Activated CD4-positive, alpha-beta memory T cell treated with anti-CD3 and anti-CD28 coated beads, Interleukin-2, amount 10 ng/mL, durations not matched to agents 7 days and 5 days (primary cell): ENCODE measurements at regions not wholly inside any gene's neighbourhood (a gene's known extent, or its start where the extent isn't known, plus 50 kb on each side); places are given as distances from the start of the nearest gene placed in this dataset.

ENCODE experiments used
- CTCF ChIA-PET: fragments of 350-600 bp; sonication (Branson Sonifier 250); formaldehyde crosslinking; loops from one replicate; lab custom pipeline; 2021; ENCODE audit warnings: antibody characterized with exemption, inconsistent platforms; lab: Charles Lee
- POLR2A ChIA-PET: fragments of 350-600 bp; sonication (Branson Sonifier 250); formaldehyde crosslinking; loops from one replicate; lab custom pipeline; 2021; ENCODE audit warnings: antibody characterized with exemption; lab: Charles Lee
- DNase-seq: peaks from one replicate; pipeline ENCODE4 v3.0.0-alpha.2; 2020
- H3K27ac Mint-ChIP-seq: one replicate; pipeline ENCODE4 v1.8.0; 2021; ENCODE audit warnings: mild to moderate bottlenecking, mixed read lengths
- H3K27me3 Mint-ChIP-seq: one replicate; pipeline ENCODE4 v1.8.0; 2021; ENCODE audit warnings: mixed read lengths
- H3K36me3 Mint-ChIP-seq: one replicate; pipeline ENCODE4 v1.8.0; 2021; ENCODE audit warnings: low read depth, mixed read lengths
- H3K4me1 Mint-ChIP-seq: one replicate; pipeline ENCODE4 v1.8.0; 2021; ENCODE audit warnings: mixed read lengths
- H3K4me3 Mint-ChIP-seq: one replicate; pipeline ENCODE4 v1.8.0; 2021; ENCODE audit warnings: mild to moderate bottlenecking, mixed read lengths
- H3K9me3 Mint-ChIP-seq: one replicate; pipeline ENCODE4 v1.8.0; 2021; ENCODE audit warnings: mixed read lengths

DNA sequence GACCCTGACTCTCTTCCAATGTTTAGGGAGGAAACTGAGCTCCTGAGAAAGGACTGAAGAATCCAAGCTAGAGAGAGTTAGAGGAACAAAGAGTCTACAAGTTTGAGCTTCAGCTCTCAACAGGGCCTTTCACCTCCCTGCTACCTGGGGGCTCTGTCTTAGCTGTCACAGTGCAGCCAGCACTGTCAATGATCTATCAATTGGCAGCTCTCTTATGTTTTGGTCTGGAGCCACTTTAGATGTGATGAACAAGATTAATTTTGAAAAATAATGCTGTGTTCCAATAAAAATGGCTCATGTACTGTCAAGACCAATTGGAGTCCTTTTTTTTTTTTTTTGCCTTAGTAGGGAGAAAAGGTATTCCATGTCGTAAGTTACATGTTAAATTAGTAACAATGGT is 215.8 kb upstream of the TRIB2 start:
- ChIA-PET CTCF (interaction anchor here (1.2 to 5.3 kb wide), 8 partner anchors 8 to 506 kb away, joined by 3 to 52 read pairs (median 10); partner anchors contain the start of gene TRIB2), POLR2A (interaction anchor here (1.0 to 6.2 kb wide), 20 partner anchors 8 to 356 kb away, joined by 3 to 94 read pairs (median 6); partner anchors contain the start of gene TRIB2)
- Mint-ChIP-seq H3K27ac (peak overlapping the region; percentile 89), H3K27me3 (no peaks in the 10 kb centered on the region), H3K4me3 (peak overlapping the region; percentile 28), H3K9me3 (peaks cover 8% of the 10 kb centered on the region), H3K4me1 (peaks cover 96% of the 10 kb centered on the region), H3K36me3 (peaks cover 34% of the 10 kb centered on the region)
- DNase-seq: no peak

DNA sequence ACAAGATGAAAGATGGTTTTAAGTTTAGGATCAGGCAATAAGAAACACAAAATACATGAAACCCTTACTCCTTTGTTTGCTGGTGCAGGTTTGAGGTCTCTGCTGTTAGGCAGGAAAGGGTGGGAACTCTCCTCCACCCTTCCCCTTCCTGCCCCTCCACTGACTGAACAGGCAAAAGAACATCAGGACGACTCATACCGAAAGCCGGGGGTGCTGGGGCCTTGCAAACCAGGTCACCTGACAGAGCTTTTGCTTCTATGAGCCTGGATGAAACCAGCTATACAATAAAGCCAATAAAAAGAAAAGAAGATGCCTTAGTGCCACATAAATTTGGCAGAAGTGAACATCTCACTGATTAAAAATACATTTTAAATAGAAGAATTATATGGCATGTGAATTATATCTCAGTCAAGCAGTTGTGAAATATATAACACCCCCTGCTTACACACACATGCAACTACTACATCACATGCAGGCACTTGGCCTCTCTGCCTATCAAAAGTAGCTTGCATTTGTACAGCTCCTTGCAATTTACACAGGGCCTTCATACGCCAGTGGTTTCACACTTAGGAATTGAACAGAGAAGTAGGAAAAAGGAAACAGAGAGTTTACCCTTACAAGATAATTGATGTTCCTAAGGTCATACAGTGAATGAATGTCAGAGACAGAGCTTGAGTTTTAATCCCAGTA is 215.1 kb upstream of the TRIB2 start:
- DNase-seq: peak; percentile 90
- Mint-ChIP-seq H3K27me3 (no peaks in the 10 kb centered on the region), H3K27ac (peak overlapping the region; percentile 89), H3K36me3 (peaks cover 30% of the 10 kb centered on the region), H3K4me3 (peak overlapping the region; percentile 28), H3K4me1 (peaks cover 96% of the 10 kb centered on the region), H3K9me3 (peaks cover 4% of the 10 kb centered on the region)
- ChIA-PET CTCF (interaction anchor here (0.6 to 5.3 kb wide), 11 partner anchors 8 to 505 kb away, joined by 3 to 52 read pairs (median 7); partner anchors contain the start of gene TRIB2), POLR2A (interaction anchor here (0.8 to 6.2 kb wide), 25 partner anchors 8 to 355 kb away, joined by 3 to 94 read pairs (median 5); partner anchors contain the start of gene TRIB2)

DNA sequence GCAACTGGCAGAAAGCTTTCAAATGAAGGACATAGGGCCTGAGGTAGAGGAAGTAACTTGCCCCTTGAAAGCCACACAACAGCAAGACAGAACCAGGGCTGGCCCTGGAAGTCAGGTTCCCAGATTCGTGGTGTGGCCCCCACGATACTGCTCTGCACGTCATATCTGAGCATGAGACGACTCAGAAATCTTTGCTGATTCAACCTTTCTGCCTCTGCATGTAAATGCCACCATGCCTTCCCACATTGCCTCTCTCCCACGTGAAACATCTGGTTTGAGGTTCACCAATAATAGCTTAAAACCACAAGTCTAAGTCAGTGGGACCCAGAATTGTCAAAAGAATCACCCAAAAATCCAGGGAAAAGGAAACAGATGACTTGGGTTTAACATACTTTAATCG is 214.0 kb upstream of the TRIB2 start:
- CTCF ChIA-PET: interaction anchor here (1.3 to 5.3 kb wide), 2 partner anchors 60 to 214 kb away, joined by 3 to 52 read pairs; partner anchors contain the start of gene TRIB2
- POLR2A ChIA-PET: interaction anchor here (0.6 to 6.2 kb wide), 12 partner anchors 9 to 354 kb away, joined by 3 to 94 read pairs (median 6); partner anchors contain the start of gene TRIB2
- peak; percentile 62 for DNase-seq
- H3K4me1 Mint-ChIP-seq: peaks cover 99% of the 10 kb centered on the region
- H3K27me3 Mint-ChIP-seq: no peaks in the 10 kb centered on the region
- H3K9me3 Mint-ChIP-seq: peaks cover 4% of the 10 kb centered on the region
- peak overlapping the region; percentile 30 for H3K4me3 Mint-ChIP-seq
- H3K27ac Mint-ChIP-seq: peak overlapping the region; percentile 89
- H3K36me3 Mint-ChIP-seq: peaks cover 26% of the 10 kb centered on the region

DNA sequence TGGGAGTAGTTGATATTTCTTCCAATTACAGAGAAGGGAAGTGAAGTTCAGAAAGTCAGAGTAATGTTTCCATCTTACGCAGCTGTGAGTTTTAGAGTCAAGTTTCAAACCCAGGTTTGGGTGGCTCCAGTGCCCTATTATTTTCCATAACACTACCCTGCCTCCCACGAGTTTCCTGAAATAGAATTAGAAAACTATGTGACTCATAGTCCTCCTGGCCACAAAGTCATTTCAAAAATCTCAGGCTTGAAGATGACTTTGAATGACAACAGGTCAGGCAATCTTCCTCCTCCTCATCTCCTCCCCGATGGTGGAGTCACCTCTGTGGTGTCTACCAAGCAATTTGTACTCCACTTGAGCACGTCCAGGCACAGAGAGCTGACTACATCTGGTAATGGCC is 212.3 kb upstream of the TRIB2 start:
- Mint-ChIP-seq H3K27me3 (peaks cover 4% of the 10 kb centered on the region), H3K9me3 (peaks cover 5% of the 10 kb centered on the region), H3K36me3 (peaks cover 21% of the 10 kb centered on the region), H3K4me1 (peaks cover 95% of the 10 kb centered on the region), H3K27ac (peak overlapping the region; percentile 89), H3K4me3 (no peak overlapping the region)
- ChIA-PET CTCF (interaction anchor here (5.3 kb wide), 1 partner anchor 212 kb away, joined by 52 read pairs; the partner anchor contains the start of gene TRIB2), POLR2A (interaction anchor here (1.1 to 6.1 kb wide), 5 partner anchors 10 to 216 kb away, joined by 3 to 94 read pairs (median 20); no protein-coding TSS in a partner anchor)
- DNase-seq: no peak

DNA sequence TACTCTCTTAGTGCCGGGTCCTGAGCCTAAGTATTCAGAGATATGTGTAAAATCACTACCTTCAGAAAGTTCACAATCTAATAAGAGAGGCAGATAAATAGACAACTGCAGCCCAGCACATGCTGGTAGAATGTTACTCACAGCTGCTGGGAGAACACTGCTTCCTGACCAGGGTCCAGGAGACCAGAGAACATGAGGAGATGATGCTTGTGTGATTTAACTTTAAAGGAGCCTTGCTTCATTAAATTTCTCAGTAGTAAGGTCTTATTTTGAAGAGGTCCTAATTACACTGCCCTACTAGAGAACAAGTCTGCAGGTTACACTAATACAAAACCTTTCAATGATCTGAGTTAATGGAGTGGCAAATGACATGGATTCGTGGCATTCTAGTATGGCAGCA is 209.9 kb upstream of the TRIB2 start:
- Mint-ChIP-seq H3K27me3 (peaks cover 6% of the 10 kb centered on the region), H3K9me3 (peaks cover 12% of the 10 kb centered on the region), H3K4me1 (peaks cover 74% of the 10 kb centered on the region), H3K4me3 (no peak overlapping the region), H3K27ac (peak overlapping the region; percentile 68), H3K36me3 (peaks cover 35% of the 10 kb centered on the region)
- POLR2A ChIA-PET: interaction anchor here (0.7 to 1.5 kb wide), 3 partner anchors 18 to 209 kb away, joined by 3 to 9 read pairs (median 4); partner anchors contain the start of gene TRIB2
- CTCF ChIA-PET: interaction anchor here (1.6 kb wide), 1 partner anchor 54 kb away, joined by 3 read pairs; no protein-coding TSS in a partner anchor
- no peak for DNase-seq

DNA sequence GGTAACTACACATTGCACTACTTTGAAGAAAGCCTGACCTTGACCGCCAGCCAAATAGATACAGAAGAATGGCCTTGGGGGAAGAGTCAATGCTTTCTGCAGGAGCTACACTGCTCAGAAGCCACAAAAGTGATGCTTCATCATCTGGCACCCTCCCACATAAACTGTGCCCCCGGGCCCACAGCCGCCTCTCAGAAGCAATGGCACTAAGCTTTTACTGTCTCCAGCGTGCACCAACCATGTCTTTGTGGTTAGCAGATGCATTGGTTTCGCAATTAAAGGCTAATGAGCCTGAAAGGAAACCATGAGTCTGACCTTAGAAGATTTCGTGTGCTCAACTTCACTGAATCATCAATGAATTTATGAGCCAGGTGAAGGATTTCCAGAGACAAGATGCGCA is 209.4 kb upstream of the TRIB2 start:
- CTCF ChIA-PET: interaction anchor here (1.6 kb wide), 1 partner anchor 54 kb away, joined by 3 read pairs; no protein-coding TSS in a partner anchor
- H3K4me3 Mint-ChIP-seq: no peak overlapping the region
- peaks cover 6% of the 10 kb centered on the region for H3K27me3 Mint-ChIP-seq
- peaks cover 12% of the 10 kb centered on the region for H3K9me3 Mint-ChIP-seq
- POLR2A ChIA-PET: interaction anchor here (0.7 to 1.5 kb wide), 3 partner anchors 18 to 209 kb away, joined by 3 to 9 read pairs (median 4); partner anchors contain the start of gene TRIB2
- peak; percentile 74 for DNase-seq
- peaks cover 71% of the 10 kb centered on the region for H3K4me1 Mint-ChIP-seq
- H3K36me3 Mint-ChIP-seq: peaks cover 37% of the 10 kb centered on the region
- peak overlapping the region; percentile 68 for H3K27ac Mint-ChIP-seq

DNA sequence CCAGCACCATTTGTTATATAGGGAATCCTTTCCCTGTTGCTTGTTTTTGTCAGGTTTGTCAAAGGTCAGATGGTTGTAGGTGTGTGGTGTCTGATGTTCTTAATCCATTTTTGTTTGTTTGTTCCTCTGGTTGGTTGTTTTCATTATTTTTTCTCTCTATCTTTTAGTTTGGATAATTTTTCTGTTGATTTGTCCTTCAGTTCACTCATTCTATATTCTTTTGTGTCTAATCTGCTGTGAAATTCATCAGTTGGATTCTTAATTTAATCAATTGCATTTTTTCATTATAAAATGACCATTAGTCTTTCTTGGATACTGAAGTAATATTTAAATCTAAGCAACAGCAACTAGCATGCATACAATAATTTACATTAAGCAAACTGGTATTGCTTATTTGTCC is 206.7 kb upstream of the TRIB2 start:
- ChIA-PET POLR2A (no interaction called here), CTCF (no interaction called here)
- Mint-ChIP-seq H3K4me3 (no peak overlapping the region), H3K4me1 (peaks cover 67% of the 10 kb centered on the region), H3K27ac (no peak overlapping the region), H3K36me3 (peaks cover 24% of the 10 kb centered on the region), H3K9me3 (peaks cover 8% of the 10 kb centered on the region), H3K27me3 (peaks cover 6% of the 10 kb centered on the region)
- no peak for DNase-seq

DNA sequence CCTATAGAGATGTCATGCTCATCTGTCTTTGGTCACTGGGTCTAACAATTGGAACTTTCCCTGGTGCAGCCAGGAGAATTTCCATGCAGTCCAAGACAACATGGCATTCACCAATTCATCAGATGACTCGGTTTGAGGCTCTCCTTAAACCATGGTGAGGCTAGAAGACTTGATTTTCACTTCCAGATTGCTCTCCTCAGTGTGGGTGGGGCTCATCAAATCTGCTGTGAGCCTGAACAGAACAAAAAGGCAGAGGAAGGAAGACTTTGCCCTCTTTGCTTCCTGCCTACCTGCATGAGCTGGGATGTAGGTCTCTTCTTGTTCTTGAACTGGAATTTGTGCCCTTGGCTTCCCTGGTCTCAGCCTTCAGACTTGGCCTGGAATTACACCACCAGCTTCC is 203.4 kb upstream of the TRIB2 start:
- POLR2A ChIA-PET: interaction anchor here (0.8 to 3.4 kb wide), 6 partner anchors 11 to 203 kb away, joined by 3 to 49 read pairs (median 10); partner anchors contain the start of gene TRIB2
- peaks cover 47% of the 10 kb centered on the region for H3K4me1 Mint-ChIP-seq
- DNase-seq: no peak

DNA sequence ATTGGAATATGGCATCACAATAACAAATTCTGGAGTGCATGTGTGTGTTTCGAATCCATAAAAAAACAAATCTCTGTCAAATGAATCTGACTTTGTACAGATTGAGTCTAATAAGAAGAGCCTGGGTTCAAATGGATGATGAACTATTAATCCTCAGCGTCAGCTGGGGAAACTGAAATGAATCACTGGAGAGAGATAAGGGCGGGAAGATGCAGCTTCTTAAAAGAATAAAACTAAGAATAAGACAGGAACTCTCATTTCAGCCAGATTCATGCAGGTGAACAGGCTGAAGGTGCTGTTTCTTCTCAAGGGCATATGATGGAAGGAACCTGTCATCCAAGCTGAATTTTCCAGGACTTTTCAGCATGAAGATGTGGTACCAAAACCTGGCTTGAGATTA is 202.6 kb upstream of the TRIB2 start:
- Mint-ChIP-seq H3K27me3 (peaks cover 10% of the 10 kb centered on the region), H3K36me3 (peaks cover 26% of the 10 kb centered on the region), H3K27ac (peak overlapping the region; percentile 82), H3K4me3 (no peak overlapping the region), H3K9me3 (peaks cover 11% of the 10 kb centered on the region), H3K4me1 (peaks cover 45% of the 10 kb centered on the region)
- ChIA-PET POLR2A (interaction anchor here (0.8 to 3.4 kb wide), 10 partner anchors 11 to 203 kb away, joined by 3 to 49 read pairs (median 8); partner anchors contain the start of gene TRIB2), CTCF (interaction anchor here (0.9 to 3.0 kb wide), 4 partner anchors 12 to 202 kb away, joined by 3 to 9 read pairs (median 3); partner anchors contain the start of gene TRIB2)
- DNase-seq: no peak

More for the DNA sequence above, 203.4 kb upstream of the TRIB2 start:
- Mint-ChIP-seq H3K9me3 (peaks cover 11% of the 10 kb centered on the region), H3K27ac (peak overlapping the region; percentile 27), H3K4me3 (no peak overlapping the region), H3K36me3 (peaks cover 30% of the 10 kb centered on the region), H3K27me3 (peaks cover 8% of the 10 kb centered on the region)
- CTCF ChIA-PET: interaction anchor here (0.9 to 3.0 kb wide), 4 partner anchors 12 to 203 kb away, joined by 3 to 9 read pairs (median 3); partner anchors contain the start of gene TRIB2

DNA sequence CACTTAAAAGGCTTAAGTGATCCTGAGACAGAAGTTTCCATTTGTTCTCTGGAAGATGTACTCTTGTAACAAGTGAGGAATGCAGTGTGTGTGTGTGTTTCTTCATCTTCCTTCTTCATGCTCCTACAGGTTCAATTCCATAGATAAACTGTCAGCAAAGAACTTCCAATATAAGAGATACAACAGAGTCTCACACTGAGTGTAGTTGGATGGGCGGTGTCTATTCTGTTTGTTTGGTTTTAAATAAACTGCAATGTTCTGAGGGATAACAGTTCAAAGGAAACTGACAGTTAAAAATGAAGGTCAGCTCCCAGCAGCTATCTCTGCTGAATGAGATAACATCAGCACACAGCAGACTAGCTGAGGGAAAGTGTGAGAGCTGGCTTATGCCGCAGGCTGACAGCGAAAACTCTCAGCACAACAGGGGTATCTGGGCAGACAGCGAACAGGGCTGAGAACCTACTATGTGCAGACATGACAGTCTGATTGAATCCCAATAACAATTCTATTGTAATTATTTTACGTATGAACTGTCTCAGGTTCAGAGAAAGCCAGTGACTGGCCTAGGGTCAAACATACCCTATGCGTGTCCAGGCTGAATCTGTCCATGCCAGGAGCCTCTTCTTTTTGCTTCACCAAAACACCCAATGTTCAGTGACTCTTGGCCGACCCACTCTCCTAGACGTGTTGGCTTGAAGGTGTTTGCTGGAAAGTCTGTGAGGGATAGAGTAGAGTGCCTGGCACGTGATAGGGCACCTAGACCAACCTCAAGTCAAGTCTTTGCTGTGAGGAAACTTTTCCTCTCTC is 201.9 kb upstream of the TRIB2 start:
- Mint-ChIP-seq H3K4me3 (peak overlapping the region; percentile 1), H3K27me3 (peaks cover 6% of the 10 kb centered on the region), H3K36me3 (peaks cover 21% of the 10 kb centered on the region), H3K4me1 (peaks cover 41% of the 10 kb centered on the region), H3K27ac (peak overlapping the region; percentile 82), H3K9me3 (peaks cover 8% of the 10 kb centered on the region)
- DNase-seq: peak; percentile 65
- ChIA-PET CTCF (interaction anchor here (1.6 to 3.0 kb wide), 2 partner anchors 19 to 202 kb away, joined by 3 to 9 read pairs; partner anchors contain the start of gene TRIB2), POLR2A (interaction anchor here (1.0 to 3.4 kb wide), 9 partner anchors 12 to 202 kb away, joined by 3 to 49 read pairs (median 10); partner anchors contain the start of gene TRIB2)

DNA sequence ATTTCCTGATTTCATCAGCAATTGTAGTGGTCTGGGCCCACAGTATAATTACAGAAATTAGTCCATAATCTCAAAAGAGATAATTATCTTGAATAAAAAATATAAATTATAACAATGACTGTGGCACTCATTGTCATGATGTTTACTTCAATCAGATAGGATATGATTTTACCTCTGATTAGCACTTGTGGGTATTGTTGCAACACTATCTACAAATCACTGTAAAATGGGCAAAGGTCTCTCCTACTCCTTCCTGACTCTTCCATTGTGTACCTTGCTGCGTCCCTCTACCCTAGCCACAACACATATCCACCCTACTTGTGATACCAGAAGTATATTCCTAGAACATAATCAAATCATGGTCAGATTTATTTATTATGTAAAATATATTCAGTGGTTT is 200.9 kb upstream of the TRIB2 start:
- Mint-ChIP-seq H3K27ac (no peak overlapping the region), H3K4me3 (no peak overlapping the region)
- POLR2A ChIA-PET: interaction anchor here (1.4 to 3.4 kb wide), 4 partner anchors 13 to 201 kb away, joined by 4 to 49 read pairs (median 15); partner anchors contain the start of gene TRIB2

More for the DNA sequence above, 200.9 kb upstream of the TRIB2 start:
- Mint-ChIP-seq H3K4me1 (peaks cover 41% of the 10 kb centered on the region), H3K9me3 (peaks cover 3% of the 10 kb centered on the region), H3K27me3 (peaks cover 8% of the 10 kb centered on the region), H3K36me3 (peaks cover 12% of the 10 kb centered on the region)
- DNase-seq: no peak
- CTCF ChIA-PET: interaction anchor here (3.0 kb wide), 1 partner anchor 200 kb away, joined by 9 read pairs; the partner anchor contains the start of gene TRIB2
